ENCODE measurements at regions not wholly inside any gene's neighbourhood (a gene's known extent, or its start where the extent isn't known, plus 50 kb on each side); places are given as distances from the start of the nearest gene placed in this dataset.

DNA sequence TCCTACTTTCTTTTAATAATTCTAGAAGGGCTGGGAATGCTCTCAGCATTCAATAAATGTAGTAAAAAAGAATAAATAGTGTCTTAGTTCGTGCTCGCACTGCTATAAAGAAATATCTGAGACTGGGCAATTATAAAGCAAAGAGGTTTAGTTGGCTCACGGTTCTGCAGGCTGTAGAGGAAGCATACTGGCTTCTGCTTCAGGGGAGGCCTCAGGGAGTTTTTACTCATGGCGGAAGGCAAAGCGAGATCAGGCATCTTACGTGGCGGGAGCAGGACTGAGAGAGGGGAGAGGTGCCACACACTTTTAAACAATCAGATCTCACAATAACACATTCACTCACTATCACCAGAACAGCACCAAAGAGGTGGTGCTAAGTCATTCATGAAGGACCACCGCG, 103.0 kb upstream of the UBE2E2 start:
- H3K4me3 ChIP-seq (ENCODE audit: low read length in 2 of 2): no peak overlapping the region
- no peaks in the 10 kb centered on the region for H3K9me3 ChIP-seq (ENCODE audit: control insufficient read depth in 2 of 2, low read length in 2 of 2)
- no peaks in the 10 kb centered on the region for H3K4me1 ChIP-seq (ENCODE audit: control insufficient read depth in 2 of 2, insufficient read depth in 2 of 2, low read length in 2 of 2)
- H3K9ac ChIP-seq (ENCODE audit: low read depth in 1 of 2, low read length in 2 of 2): no peak overlapping the region
- H3K27me3 ChIP-seq (ENCODE audit: control insufficient read depth in 2 of 2, insufficient read depth in 2 of 2, low read length in 2 of 2): no peaks in the 10 kb centered on the region
- no peaks in the 10 kb centered on the region for H3K36me3 ChIP-seq (ENCODE audit: control insufficient read depth in 2 of 2, insufficient read depth in 2 of 2, low read length in 2 of 2)
- no peak overlapping the region for H3K27ac ChIP-seq (ENCODE audit: low read depth in 2 of 2, low read length in 2 of 2)

DNA sequence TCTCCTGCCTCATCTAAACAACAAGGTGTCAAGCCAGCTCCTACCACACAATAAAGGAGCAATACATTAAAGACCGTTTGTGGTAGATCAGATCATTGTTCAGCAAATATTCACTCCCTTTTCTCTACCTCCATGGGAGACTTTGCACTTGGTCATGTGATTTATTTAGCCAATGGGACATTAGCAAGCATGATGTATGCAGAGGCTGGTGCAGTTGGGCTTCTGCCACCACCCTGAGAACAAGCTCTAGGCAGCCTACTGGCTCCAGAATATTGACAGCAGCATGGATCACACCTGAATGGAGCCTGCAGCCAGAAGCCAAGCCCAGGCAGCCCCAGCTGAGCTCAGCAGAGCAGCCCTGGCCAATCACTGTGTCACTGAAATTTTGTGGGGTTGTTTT, 99.4 kb upstream of the UBE2E2 start:
- no peaks in the 10 kb centered on the region for H3K27me3 ChIP-seq (ENCODE audit: control insufficient read depth in 2 of 2, insufficient read depth in 2 of 2, low read length in 2 of 2)
- no peaks in the 10 kb centered on the region for H3K9me3 ChIP-seq (ENCODE audit: control insufficient read depth in 2 of 2, low read length in 2 of 2)
- H3K4me1 ChIP-seq (ENCODE audit: control insufficient read depth in 2 of 2, insufficient read depth in 2 of 2, low read length in 2 of 2): no peaks in the 10 kb centered on the region
- H3K4me3 ChIP-seq (ENCODE audit: low read length in 2 of 2): no peak overlapping the region
- no peak overlapping the region for H3K9ac ChIP-seq (ENCODE audit: low read depth in 1 of 2, low read length in 2 of 2)
- no peak overlapping the region for H3K27ac ChIP-seq (ENCODE audit: low read depth in 2 of 2, low read length in 2 of 2)
- no peaks in the 10 kb centered on the region for H3K36me3 ChIP-seq (ENCODE audit: control insufficient read depth in 2 of 2, insufficient read depth in 2 of 2, low read length in 2 of 2)

DNA sequence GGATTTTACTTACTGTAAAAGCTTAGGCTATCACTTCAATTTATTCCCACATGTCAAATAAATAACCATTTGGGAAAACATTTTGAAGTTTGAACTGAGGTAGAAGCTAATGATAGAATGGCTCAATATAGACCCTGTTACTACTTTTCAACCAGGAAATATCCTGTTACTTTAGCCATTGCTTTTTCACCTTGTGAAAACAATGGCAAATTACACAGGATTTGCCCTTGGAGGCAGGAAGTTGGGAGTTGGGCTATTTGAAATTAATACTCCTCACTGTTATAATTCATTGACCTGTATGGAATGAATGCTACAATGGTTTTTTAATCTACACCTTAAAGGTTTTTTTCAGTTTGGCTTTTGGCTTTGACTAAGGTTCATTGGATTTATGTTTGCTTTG, 98.1 kb upstream of the UBE2E2 start:
- Histone ChIP-seq H3K36me3 (ENCODE audit: control insufficient read depth in 2 of 2, insufficient read depth in 2 of 2, low read length in 2 of 2) (no peaks in the 10 kb centered on the region), H3K9ac (ENCODE audit: low read depth in 1 of 2, low read length in 2 of 2) (no peak overlapping the region), H3K27me3 (ENCODE audit: control insufficient read depth in 2 of 2, insufficient read depth in 2 of 2, low read length in 2 of 2) (no peaks in the 10 kb centered on the region), H3K27ac (ENCODE audit: low read depth in 2 of 2, low read length in 2 of 2) (no peak overlapping the region), H3K9me3 (ENCODE audit: control insufficient read depth in 2 of 2, low read length in 2 of 2) (no peaks in the 10 kb centered on the region), H3K4me1 (ENCODE audit: control insufficient read depth in 2 of 2, insufficient read depth in 2 of 2, low read length in 2 of 2) (no peaks in the 10 kb centered on the region), H3K4me3 (ENCODE audit: low read length in 2 of 2) (no peak overlapping the region)

DNA sequence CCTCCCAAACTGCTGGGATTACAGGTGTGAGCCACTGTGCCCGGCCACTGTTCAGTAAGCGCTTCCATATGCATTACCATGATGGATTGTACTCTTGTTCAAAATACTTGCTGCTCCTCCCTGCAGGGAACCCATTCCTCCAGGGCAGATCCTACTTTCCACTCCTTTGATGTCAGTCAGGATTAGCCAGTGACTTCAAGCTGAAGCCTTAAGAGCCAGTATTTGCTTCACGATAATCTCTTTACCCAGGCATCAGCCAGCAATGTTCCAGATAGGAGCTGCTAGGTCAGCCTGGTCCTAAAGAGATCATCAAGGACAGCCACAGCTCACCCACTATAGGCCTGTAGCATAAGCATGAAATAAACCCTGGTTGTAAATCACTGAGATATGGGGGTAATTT, 96.5 kb upstream of the UBE2E2 start:
- no peaks in the 10 kb centered on the region for H3K27me3 ChIP-seq (ENCODE audit: control insufficient read depth in 2 of 2, insufficient read depth in 2 of 2, low read length in 2 of 2)
- H3K9me3 ChIP-seq (ENCODE audit: control insufficient read depth in 2 of 2, low read length in 2 of 2): no peaks in the 10 kb centered on the region
- H3K9ac ChIP-seq (ENCODE audit: low read depth in 1 of 2, low read length in 2 of 2): no peak overlapping the region
- H3K4me1 ChIP-seq (ENCODE audit: control insufficient read depth in 2 of 2, insufficient read depth in 2 of 2, low read length in 2 of 2): no peaks in the 10 kb centered on the region
- H3K36me3 ChIP-seq (ENCODE audit: control insufficient read depth in 2 of 2, insufficient read depth in 2 of 2, low read length in 2 of 2): no peaks in the 10 kb centered on the region
- no peak overlapping the region for H3K27ac ChIP-seq (ENCODE audit: low read depth in 2 of 2, low read length in 2 of 2)
- H3K4me3 ChIP-seq (ENCODE audit: low read length in 2 of 2): no peak overlapping the region

DNA sequence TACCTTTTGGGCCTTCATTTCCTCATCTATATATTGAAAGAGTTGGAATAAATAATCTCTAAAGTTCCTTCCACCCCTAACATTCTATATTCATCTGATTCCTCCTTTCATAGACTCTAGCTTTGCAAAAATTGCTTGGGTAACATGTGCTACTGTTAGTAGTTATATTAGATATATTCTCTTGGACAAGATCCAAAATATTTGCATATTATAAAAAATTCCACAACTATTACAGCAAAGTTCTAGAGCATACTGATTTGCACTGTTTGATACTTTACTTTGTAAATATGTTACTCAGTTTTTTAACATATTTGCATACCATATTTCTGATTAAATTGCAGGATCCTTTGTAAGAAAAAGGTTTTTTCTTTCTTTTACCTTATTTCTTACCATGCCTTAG, 95.9 kb upstream of the UBE2E2 start:
- Histone ChIP-seq H3K9me3 (ENCODE audit: control insufficient read depth in 2 of 2, low read length in 2 of 2) (no peaks in the 10 kb centered on the region), H3K27ac (ENCODE audit: low read depth in 2 of 2, low read length in 2 of 2) (no peak overlapping the region), H3K9ac (ENCODE audit: low read depth in 1 of 2, low read length in 2 of 2) (no peak overlapping the region), H3K4me3 (ENCODE audit: low read length in 2 of 2) (no peak overlapping the region), H3K27me3 (ENCODE audit: control insufficient read depth in 2 of 2, insufficient read depth in 2 of 2, low read length in 2 of 2) (no peaks in the 10 kb centered on the region), H3K4me1 (ENCODE audit: control insufficient read depth in 2 of 2, insufficient read depth in 2 of 2, low read length in 2 of 2) (no peaks in the 10 kb centered on the region), H3K36me3 (ENCODE audit: control insufficient read depth in 2 of 2, insufficient read depth in 2 of 2, low read length in 2 of 2) (no peaks in the 10 kb centered on the region)

DNA sequence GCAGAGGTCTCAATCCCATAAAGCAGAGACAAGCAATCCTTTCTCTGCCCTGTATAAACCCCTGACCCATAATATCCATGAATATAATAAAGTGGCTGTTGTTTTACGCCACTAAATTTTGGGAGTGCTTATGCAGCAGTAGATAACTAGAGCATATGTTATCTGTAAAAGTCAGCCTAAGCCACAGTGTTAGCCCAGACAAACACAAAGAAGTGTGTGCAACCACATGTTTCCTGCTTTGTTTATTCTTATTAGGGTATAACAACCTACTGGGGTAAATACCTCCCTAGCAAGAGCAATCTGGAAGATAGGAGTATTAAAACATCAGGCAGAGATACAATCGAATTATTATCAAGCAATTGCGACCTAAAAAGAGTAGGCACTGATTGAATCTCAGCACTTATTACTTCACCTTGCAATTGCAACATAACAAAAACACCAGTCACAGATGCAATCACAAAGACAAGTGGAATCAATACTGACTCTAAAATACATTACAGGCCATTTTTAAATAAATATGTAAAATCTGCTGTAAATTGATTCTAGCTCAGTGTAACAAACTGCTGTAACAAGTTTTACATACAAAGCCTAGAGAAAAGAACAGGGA, 94.6 kb upstream of the UBE2E2 start:
- Histone ChIP-seq H3K36me3 (ENCODE audit: control insufficient read depth in 2 of 2, insufficient read depth in 2 of 2, low read length in 2 of 2) (no peaks in the 10 kb centered on the region), H3K9me3 (ENCODE audit: control insufficient read depth in 2 of 2, low read length in 2 of 2) (no peaks in the 10 kb centered on the region), H3K9ac (ENCODE audit: low read depth in 1 of 2, low read length in 2 of 2) (no peak overlapping the region), H3K4me3 (ENCODE audit: low read length in 2 of 2) (no peak overlapping the region), H3K4me1 (ENCODE audit: control insufficient read depth in 2 of 2, insufficient read depth in 2 of 2, low read length in 2 of 2) (peaks cover 0 to 4% of the 10 kb centered on the region in 2 donors), H3K27me3 (ENCODE audit: control insufficient read depth in 2 of 2, insufficient read depth in 2 of 2, low read length in 2 of 2) (no peaks in the 10 kb centered on the region), H3K27ac (ENCODE audit: low read depth in 2 of 2, low read length in 2 of 2) (no peak overlapping the region)

DNA sequence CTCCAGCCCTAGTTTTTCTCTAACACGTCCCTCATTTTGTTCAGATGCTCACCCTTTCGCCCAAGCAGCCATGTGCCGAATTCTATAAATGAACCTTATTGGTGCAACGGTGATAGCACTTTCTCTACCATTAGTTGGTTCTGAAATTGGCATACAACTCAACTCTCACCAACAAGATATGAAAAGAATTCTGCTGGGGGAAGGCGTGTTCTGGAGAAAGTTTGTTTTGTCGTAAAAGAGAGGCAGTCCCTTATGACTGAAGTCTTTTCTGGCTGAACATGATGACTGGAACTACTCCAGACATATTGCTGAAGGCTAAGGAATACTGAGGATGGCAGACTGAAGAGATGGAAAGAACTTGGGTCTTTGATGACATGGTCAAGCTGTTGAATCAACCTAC, 91.8 kb upstream of the UBE2E2 start:
- no peak overlapping the region for H3K27ac ChIP-seq (ENCODE audit: low read depth in 2 of 2, low read length in 2 of 2)
- no peak overlapping the region for H3K9ac ChIP-seq (ENCODE audit: low read depth in 1 of 2, low read length in 2 of 2)

GRCh38 chr3:23111797-23112196, 91.3 kb upstream of the UBE2E2 start:
- no peaks in the 10 kb centered on the region for H3K9me3 ChIP-seq (ENCODE audit: control insufficient read depth in 2 of 2, low read length in 2 of 2)
- no peak overlapping the region for H3K9ac ChIP-seq (ENCODE audit: low read depth in 1 of 2, low read length in 2 of 2)
- H3K36me3 ChIP-seq (ENCODE audit: control insufficient read depth in 2 of 2, insufficient read depth in 2 of 2, low read length in 2 of 2): no peaks in the 10 kb centered on the region
- H3K27me3 ChIP-seq (ENCODE audit: control insufficient read depth in 2 of 2, insufficient read depth in 2 of 2, low read length in 2 of 2): peaks cover 0 to 3% of the 10 kb centered on the region in 2 donors
- H3K4me1 ChIP-seq (ENCODE audit: control insufficient read depth in 2 of 2, insufficient read depth in 2 of 2, low read length in 2 of 2): peaks cover 6 to 14% of the 10 kb centered on the region in 2 donors
- no peak overlapping the region for H3K4me3 ChIP-seq (ENCODE audit: low read length in 2 of 2)
- H3K27ac ChIP-seq (ENCODE audit: low read depth in 2 of 2, low read length in 2 of 2): no peak overlapping the region

More for the DNA sequence above, 91.8 kb upstream of the UBE2E2 start:
- Histone ChIP-seq H3K4me3 (ENCODE audit: low read length in 2 of 2) (no peak overlapping the region), H3K4me1 (ENCODE audit: control insufficient read depth in 2 of 2, insufficient read depth in 2 of 2, low read length in 2 of 2) (peaks cover 6 to 14% of the 10 kb centered on the region in 2 donors), H3K27me3 (ENCODE audit: control insufficient read depth in 2 of 2, insufficient read depth in 2 of 2, low read length in 2 of 2) (peaks cover 0 to 3% of the 10 kb centered on the region in 2 donors), H3K36me3 (ENCODE audit: control insufficient read depth in 2 of 2, insufficient read depth in 2 of 2, low read length in 2 of 2) (no peaks in the 10 kb centered on the region), H3K9me3 (ENCODE audit: control insufficient read depth in 2 of 2, low read length in 2 of 2) (no peaks in the 10 kb centered on the region)

GRCh38 chr3:23112491-23112890, 90.6 kb upstream of the UBE2E2 start:
- H3K4me1 ChIP-seq (ENCODE audit: control insufficient read depth in 2 of 2, insufficient read depth in 2 of 2, low read length in 2 of 2): peaks cover 6 to 14% of the 10 kb centered on the region in 2 donors
- H3K27ac ChIP-seq (ENCODE audit: low read depth in 2 of 2, low read length in 2 of 2): no peak overlapping the region
- peaks cover 0 to 7% of the 10 kb centered on the region in 2 donors for H3K27me3 ChIP-seq (ENCODE audit: control insufficient read depth in 2 of 2, insufficient read depth in 2 of 2, low read length in 2 of 2)
- H3K9me3 ChIP-seq (ENCODE audit: control insufficient read depth in 2 of 2, low read length in 2 of 2): no peaks in the 10 kb centered on the region
- H3K9ac ChIP-seq (ENCODE audit: low read depth in 1 of 2, low read length in 2 of 2): no peak overlapping the region
- H3K4me3 ChIP-seq (ENCODE audit: low read length in 2 of 2): no peak overlapping the region
- no peaks in the 10 kb centered on the region for H3K36me3 ChIP-seq (ENCODE audit: control insufficient read depth in 2 of 2, insufficient read depth in 2 of 2, low read length in 2 of 2)

DNA sequence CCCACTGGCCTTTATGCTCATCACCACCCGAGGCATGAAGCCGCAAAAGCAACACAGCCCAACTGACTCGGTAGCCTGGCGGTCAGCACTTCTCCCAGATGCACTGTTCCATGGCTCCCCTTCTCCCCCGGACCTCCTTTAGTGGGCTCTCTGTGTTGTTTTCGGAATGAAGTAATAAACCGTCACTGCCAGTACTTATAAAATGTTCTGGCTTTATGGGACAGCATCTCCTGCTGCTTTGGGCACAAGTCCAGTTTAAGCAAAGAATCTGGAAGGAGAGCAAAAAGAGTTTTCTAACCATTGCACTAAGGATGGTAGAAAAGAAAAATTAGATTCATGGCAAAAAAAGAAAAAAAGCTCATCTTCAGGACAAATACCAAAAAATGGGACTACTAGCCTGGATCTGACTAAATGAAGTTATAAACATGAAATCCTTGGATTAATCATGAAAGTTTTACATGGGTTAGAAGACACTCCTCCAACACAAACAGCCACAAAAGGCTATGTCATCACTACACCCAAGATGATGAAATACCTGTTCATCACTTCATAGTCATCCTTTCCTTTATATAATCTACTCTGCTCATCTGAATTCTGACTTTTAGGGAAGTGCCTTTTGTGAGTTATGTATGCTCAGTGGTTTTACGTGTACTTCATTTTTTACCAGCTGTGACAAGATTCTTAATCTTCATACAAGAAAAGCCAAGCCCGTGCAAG, 89.5 kb upstream of the UBE2E2 start:
- H3K4me1 ChIP-seq (ENCODE audit: control insufficient read depth in 2 of 2, insufficient read depth in 2 of 2, low read length in 2 of 2): peaks cover 6 to 14% of the 10 kb centered on the region in 2 donors

More for the DNA sequence above, 89.5 kb upstream of the UBE2E2 start:
- no peak overlapping the region for H3K27ac ChIP-seq (ENCODE audit: low read depth in 2 of 2, low read length in 2 of 2)
- no peaks in the 10 kb centered on the region for H3K9me3 ChIP-seq (ENCODE audit: control insufficient read depth in 2 of 2, low read length in 2 of 2)
- no peak overlapping the region for H3K4me3 ChIP-seq (ENCODE audit: low read length in 2 of 2)
- no peak overlapping the region for H3K9ac ChIP-seq (ENCODE audit: low read depth in 1 of 2, low read length in 2 of 2)
- H3K27me3 ChIP-seq (ENCODE audit: control insufficient read depth in 2 of 2, insufficient read depth in 2 of 2, low read length in 2 of 2): peaks cover 0 to 9% of the 10 kb centered on the region in 2 donors
- no peaks in the 10 kb centered on the region for H3K36me3 ChIP-seq (ENCODE audit: control insufficient read depth in 2 of 2, insufficient read depth in 2 of 2, low read length in 2 of 2)

Data from mucosa of rectum (tissue), 2 donors.